K562 (cell line): ENCODE measurements at regions not wholly inside any gene's neighbourhood (a gene's known extent, or its start where the extent isn't known, plus 50 kb on each side); places are given as distances from the start of the nearest gene placed in this dataset.

Source experiments
- ATAC-seq: fragments of 200-7000 bp; cut with Tn5 transposase; 3 replicates; pipeline ENCODE4 v1.9.1; 2020; ENCODE audit warnings: moderate library complexity
- BruUV-seq: library from RNA; stranded (reverse); fragments of 400-500 nt; replicated peaks from 2 replicates; lab custom pipeline; 2021; lab: Mats Ljungman, UMichigan
- CTCF ChIA-PET: fragments of 300-600 bp; formaldehyde crosslinking; extraction: SDS; loops from one replicate; lab custom pipeline; 2021; ENCODE audit warnings: low intra/inter-chr PET ratio; lab: Yijun Ruan, JAX
- POLR2A ChIA-PET: fragments of 300-600, 350-650 bp; sonication (Branson Sonifier 250); formaldehyde crosslinking; extraction: SDS; loops from one replicate; lab custom pipeline; 2021; ENCODE audit warnings: antibody characterized with exemption, inconsistent platforms; lab: Yijun Ruan, JAX
- DNase-seq, 4 experiments: peaks; one replicate each; pipeline versions ENCODE4 v3.0.0 to v3.0.0-alpha.2; 2011 to 2018; ENCODE audit warnings: low spot score in 3 of 4, mixed read lengths in 3 of 4; ENCODE audit errors: extremely low read depth in 1 of 4
- FAIRE-seq: peaks from 2 replicates; lab custom pipeline; 2011; peaks lifted over from hg19 to GRCh38; lab: Jason Lieb, UNC
- H2AFZ ChIP-seq: 2 replicates; pipeline ENCODE4 v1.6.0; 2011; ENCODE audit warnings: low read depth, low read length, control low read depth, inconsistent platforms
- H3K27ac ChIP-seq: fragments of 200-600 bp; 3 replicates; pipeline ENCODE4 v1.8.0; 2011; ENCODE audit warnings: low read depth, mild to moderate bottlenecking, control low read depth, inconsistent platforms, low read length, moderate library complexity, mixed read lengths; ENCODE audit errors: extremely low read depth
- H3K27me3 ChIP-seq, 2 experiments: fragments of 300-600 bp in 1 of 2; 2 replicates in 1 of 2; 3 replicates in 1 of 2; pipeline versions ENCODE4 v1.6.0 to v1.8.0; 2011; ENCODE audit warnings: inconsistent platforms in 2 of 2, low read length in 2 of 2, mild to moderate bottlenecking in 1 of 2, mixed read lengths in 1 of 2, moderate library complexity in 1 of 2; ENCODE audit not compliant: control insufficient read depth in 2 of 2, insufficient read depth in 2 of 2
- H3K36me3 ChIP-seq: fragments of 300-600 bp; 3 replicates; pipeline ENCODE4 v1.8.0; 2011; ENCODE audit warnings: mild to moderate bottlenecking, low read length, inconsistent platforms; ENCODE audit not compliant: control insufficient read depth, insufficient read depth
- H3K4me1 ChIP-seq, 2 experiments: fragments of 200-600 bp in 1 of 2; replicated peaks in 1 of 2; 2 replicates in 1 of 2; 3 replicates in 1 of 2; pipeline versions ENCODE4 v1.5.1 to v1.8.0; 2011; ENCODE audit warnings: inconsistent platforms in 2 of 2, low read length in 2 of 2, mild to moderate bottlenecking in 1 of 2, mixed read lengths in 1 of 2, moderate library complexity in 1 of 2; ENCODE audit not compliant: control insufficient read depth in 2 of 2, insufficient read depth in 2 of 2
- H3K4me2 ChIP-seq: 2 replicates; pipeline ENCODE4 v1.6.1; 2011; ENCODE audit warnings: low read length, control low read depth, inconsistent platforms, mixed read lengths; ENCODE audit not compliant: insufficient read depth
- H3K4me3 ChIP-seq: fragments of 200-600 bp; sonication (generic), shearing (Covaris generic); 2 replicates; pipeline ENCODE4 v1.5.1; 2016; ENCODE audit warnings: control low read depth, inconsistent platforms
- H3K79me2 ChIP-seq: fragments of 200-600 bp; 3 replicates; pipeline ENCODE4 v1.8.0; 2011; ENCODE audit warnings: low read length, inconsistent platforms; ENCODE audit not compliant: control insufficient read depth, insufficient read depth
- H3K9ac ChIP-seq, 2 experiments: 2 replicates each; pipeline versions ENCODE4 v1.6.0 to v1.6.1; 2011; ENCODE audit warnings: low read depth in 2 of 2, low read length in 2 of 2, control low read depth in 1 of 2, inconsistent platforms in 1 of 2, mild to moderate bottlenecking in 1 of 2, mixed read lengths in 1 of 2; ENCODE audit not compliant: insufficient read depth in 1 of 2
- H3K9me1 ChIP-seq: one replicate; pipeline ENCODE4 v1.6.0; 2011; ENCODE audit warnings: inconsistent platforms, mild to moderate bottlenecking, low read length, moderate library complexity; ENCODE audit not compliant: control insufficient read depth, insufficient read depth
- H3K9me3 ChIP-seq: replicated peaks from 2 replicates; pipeline ENCODE4 v1.5.1; 2011; ENCODE audit warnings: low read depth, low read length, inconsistent platforms; ENCODE audit not compliant: control insufficient read depth, insufficient read depth
- H4K20me1 ChIP-seq: replicated peaks from 2 replicates; pipeline ENCODE4 v1.6.1; 2011; ENCODE audit warnings: low read length, inconsistent platforms, mixed read lengths; ENCODE audit not compliant: control insufficient read depth, insufficient read depth
- ARID1B ChIP-seq: fragments of 450-650 bp; IDR thresholded peaks from 2 replicates; pipeline ENCODE4 v1.6.1; 2016; ENCODE audit warnings: antibody characterized with exemption, mild to moderate bottlenecking, inconsistent platforms
- ARNT ChIP-seq, 2 experiments: fragments of 450-650 bp; IDR thresholded peaks; 2 replicates each; pipeline ENCODE4 v1.6.1; 2016; ENCODE audit warnings: mild to moderate bottlenecking in 1 of 2
- C11orf30 ChIP-seq: fragments of 450-650 bp; IDR thresholded peaks from 2 replicates; pipeline ENCODE4 v1.6.1; 2016; ENCODE audit warnings: low read depth, mild to moderate bottlenecking
- CC2D1A ChIP-seq: fragments of 450-650 bp; IDR thresholded peaks from 2 replicates; pipeline ENCODE4 v1.6.1; 2017; ENCODE audit warnings: mild to moderate bottlenecking
- FOXM1 ChIP-seq, 2 experiments: fragments of 450-650 bp in 1 of 2; sonication (generic) in 1 of 2; formaldehyde crosslinking in 1 of 2; IDR thresholded peaks; 2 replicates each; pipeline versions ENCODE4 v1.6.1 to v1.9.0; 2017 to 2022; ENCODE audit warnings: low read depth in 2 of 2, mild to moderate bottlenecking in 2 of 2, missing genetic modification reagents in 1 of 2, moderate library complexity in 1 of 2
- FUS ChIP-seq: fragments of 200-400 bp; formaldehyde crosslinking; optimal IDR thresholded peaks from 2 replicates; pipeline ENCODE3; 2017; ENCODE audit warnings: low read depth, low read length
- GABPB1 ChIP-seq: sonication (generic); formaldehyde crosslinking; IDR thresholded peaks from 2 replicates; pipeline ENCODE4 v1.8.0; 2022; ENCODE audit warnings: mild to moderate bottlenecking, missing genetic modification reagents
- ILF3 ChIP-seq: fragments of 450-650 bp; IDR thresholded peaks from 2 replicates; pipeline ENCODE4 v1.6.1; 2018; ENCODE audit warnings: antibody characterized with exemption, mild to moderate bottlenecking, moderate library complexity, borderline replicate concordance
- NELFE ChIP-seq: IDR thresholded peaks from 2 replicates; pipeline ENCODE4 v1.6.1; 2011; ENCODE audit warnings: mild to moderate bottlenecking; ENCODE audit not compliant: insufficient read depth, insufficient read length
- ZC3H8 ChIP-seq: fragments of 450-650 bp; IDR thresholded peaks from 2 replicates; pipeline ENCODE4 v1.6.1; 2017
- ZNF212 ChIP-seq: fragments of 450-650 bp; formaldehyde crosslinking; IDR thresholded peaks from 2 replicates; pipeline ENCODE4 v1.4.0; 2020; ENCODE audit warnings: mild to moderate bottlenecking
- ZNF561 ChIP-seq: fragments of 450-650 bp; formaldehyde crosslinking; conservative IDR thresholded peaks from 2 replicates; pipeline ENCODE4 v1.4.0; 2020; ENCODE audit warnings: mild to moderate bottlenecking, moderate library complexity
- whole genome bisulfite sequencing: fragments of 100-300 bp; shearing (Covaris generic); methylation state at CpG from one replicate; pipeline ENCODE4 v1.1.6; 2016; ENCODE audit warnings: low coverage, mixed read lengths; ENCODE audit not compliant: insufficient coverage; ENCODE audit errors: missing lambda C conversion rate; 5-methylcytosine and 5-hydroxymethylcytosine counted together
- in situ Hi-C: fragments of 300-500 bp; cut with MboI; formaldehyde crosslinking; loops from 4 replicates; pipeline ENCODE4 v1.15.0; 2018; ENCODE audit warnings: inconsistent platforms, mixed read lengths
- intact Hi-C: fragments of 100-400 bp; cut with micrococcal nuclease; formaldehyde crosslinking; loops from 2 replicates; pipeline ENCODE4 v1.14.2; 2022
- TF ChIP-seq, protein P1 (sequence below), 2 experiments: IDR thresholded peaks in 1 of 2; conservative IDR thresholded peaks in 1 of 2; 2 replicates each; pipeline ENCODE4 v1.6.1; 2016; ENCODE audit warnings: low read depth in 2 of 2, mild to moderate bottlenecking in 1 of 2, missing compliant biosample characterization in 1 of 2, missing genetic modification characterization in 1 of 2, moderate library complexity in 1 of 2
- TF ChIP-seq, protein P2 (sequence below): sonication (generic); formaldehyde crosslinking; IDR thresholded peaks from 2 replicates; pipeline ENCODE4 v1.5.0; 2020; ENCODE audit warnings: missing genetic modification reagents

DNA sequence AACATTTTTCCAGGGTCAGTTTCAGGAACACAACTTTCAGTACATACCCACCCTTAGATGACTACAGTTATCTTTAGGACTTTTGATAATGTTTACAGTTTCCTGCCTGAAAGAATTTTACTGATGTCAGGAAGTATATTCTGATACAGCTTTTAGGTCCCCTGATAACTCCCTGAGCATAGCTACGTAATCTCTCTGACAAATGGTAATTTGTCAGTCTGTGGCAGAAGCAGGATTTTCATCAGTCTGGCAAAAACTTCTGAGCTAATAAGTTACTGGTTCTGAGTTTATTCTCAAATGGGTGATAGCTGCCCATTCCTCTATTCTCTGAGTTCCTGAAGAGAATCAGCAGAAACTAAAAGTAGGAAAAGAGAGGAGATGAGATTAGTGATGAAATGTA is 270.1 kb upstream of the MTPN start (continued):
- TF ChIP-seq C11orf30 = 0 out of 2 replicates have a peak, but pooled peaks have one; percentile 7
- no peak for TF ChIP-seq ILF3
- TF ChIP-seq, protein P1, sequence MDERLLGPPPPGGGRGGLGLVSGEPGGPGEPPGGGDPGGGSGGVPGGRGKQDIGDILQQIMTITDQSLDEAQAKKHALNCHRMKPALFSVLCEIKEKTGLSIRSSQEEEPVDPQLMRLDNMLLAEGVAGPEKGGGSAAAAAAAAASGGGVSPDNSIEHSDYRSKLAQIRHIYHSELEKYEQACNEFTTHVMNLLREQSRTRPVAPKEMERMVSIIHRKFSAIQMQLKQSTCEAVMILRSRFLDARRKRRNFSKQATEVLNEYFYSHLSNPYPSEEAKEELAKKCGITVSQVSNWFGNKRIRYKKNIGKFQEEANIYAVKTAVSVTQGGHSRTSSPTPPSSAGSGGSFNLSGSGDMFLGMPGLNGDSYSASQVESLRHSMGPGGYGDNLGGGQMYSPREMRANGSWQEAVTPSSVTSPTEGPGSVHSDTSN (CRISPR knock-in tag; IDR thresholded peaks at IDR 0.05; ENCODE audit: low read depth) = no peak
- TF ChIP-seq, protein P1 (tag; conservative IDR thresholded peaks at IDR 0.05; ENCODE audit: low read depth) = peak; percentile 66
- no peak for TF ChIP-seq ARID1B
- TF ChIP-seq ARNT (IDR thresholded peaks at IDR 0.05) = 0 out of 4 replicates have a peak, but pooled peaks of 1 of the 2 experiments have one; percentile 21

DNA sequence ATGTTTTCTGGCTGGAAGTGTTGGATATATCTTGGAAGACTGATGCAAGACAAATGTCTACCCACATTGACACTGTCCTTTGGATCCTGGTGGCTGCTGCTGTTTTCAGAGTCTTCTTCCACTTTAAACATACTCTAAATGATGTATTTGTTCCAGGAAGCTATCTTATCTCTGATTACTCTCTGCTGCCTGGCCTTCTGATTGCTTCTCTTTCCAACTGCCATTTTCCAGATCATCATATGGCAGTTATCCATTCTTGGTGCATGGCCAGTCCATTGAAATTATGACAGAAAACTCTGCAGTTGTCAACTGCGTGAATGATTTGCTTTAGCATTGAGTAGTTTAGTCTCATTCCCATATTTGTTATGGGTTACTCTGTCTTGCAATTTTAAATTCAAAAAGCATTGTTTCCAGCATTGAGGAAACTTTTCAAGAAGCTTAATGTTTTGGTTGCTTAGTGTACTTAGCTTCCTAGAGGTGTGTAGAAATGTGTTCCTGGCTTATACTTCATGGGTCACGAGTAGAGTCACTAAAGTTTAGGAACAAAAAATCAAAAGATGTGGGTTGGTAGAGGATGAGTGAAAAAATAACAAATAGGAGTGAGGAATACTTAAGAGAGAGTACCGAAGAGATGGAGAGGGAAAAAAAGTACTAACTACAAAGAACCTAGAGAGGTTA is 268.3 kb upstream of the MTPN start:
- Histone ChIP-seq H3K27me3 (no peaks in the 10 kb centered on the region), H4K20me1 (no peaks in the 10 kb centered on the region), H3K36me3 (peaks cover 14% of the 10 kb centered on the region; the same call in 1 of the 3 replicates), H3K4me1 (peaks cover 15 to 39% of the 10 kb centered on the region in 2 experiments), H3K9ac (no peak overlapping the region), H3K9me3 (no peaks in the 10 kb centered on the region), H3K27ac (peak overlapping the region; percentile 75), H2AFZ (peak overlapping the region; percentile 35), H3K4me2 (peak overlapping the region; percentile 13; the same call in 1 of the 2 replicates), H3K9me1 (no peaks in the 10 kb centered on the region), H3K4me3 (no peak overlapping the region), H3K79me2 (no peaks in the 10 kb centered on the region)
- peak; percentile 69 for FAIRE-seq
- intact Hi-C loops (loop anchor here (5.0 kb wide), 1 partner anchor 213 kb away; no protein-coding TSS in a partner anchor), in situ Hi-C loops (no loop called here)
- peak; percentile 75 for ATAC-seq
- DNase-seq = peak in 2 of 4 experiments; percentile 29 to 76
- no TSS peak for BruUV-seq
- POLR2A ChIA-PET = interaction anchor here (0.7 to 0.8 kb wide), 2 partner anchors 11 to 14 kb away, joined by 3 read pairs; no protein-coding TSS in a partner anchor
- CTCF ChIA-PET = no interaction called here
- 13% methylated on average over 3 of the region's 3 CpGs for WGBS
- TF ChIP-seq FUS (no peak), GABPB1 (CRISPR knock-in tag) (no peak), FOXM1 (IDR thresholded peaks at IDR 0.05; ENCODE audit: low read depth) (peak; percentile 86), FOXM1 (CRISPR knock-in tag; IDR thresholded peaks at IDR 0.05; ENCODE audit: low read depth) (no peak), CC2D1A (peak; percentile 76; the same call in 1 of the 2 replicates), NELFE (no peak), ZC3H8 (no peak), ZNF561 (CRISPR knock-in tag) (no peak), ZNF212 (no peak)
- TF ChIP-seq, protein P1 (CRISPR knock-in tag; IDR thresholded peaks at IDR 0.05; ENCODE audit: low read depth) = no peak
- TF ChIP-seq, protein P1 (tag; conservative IDR thresholded peaks at IDR 0.05; ENCODE audit: low read depth) = peak; percentile 85
- TF ChIP-seq, protein P2, sequence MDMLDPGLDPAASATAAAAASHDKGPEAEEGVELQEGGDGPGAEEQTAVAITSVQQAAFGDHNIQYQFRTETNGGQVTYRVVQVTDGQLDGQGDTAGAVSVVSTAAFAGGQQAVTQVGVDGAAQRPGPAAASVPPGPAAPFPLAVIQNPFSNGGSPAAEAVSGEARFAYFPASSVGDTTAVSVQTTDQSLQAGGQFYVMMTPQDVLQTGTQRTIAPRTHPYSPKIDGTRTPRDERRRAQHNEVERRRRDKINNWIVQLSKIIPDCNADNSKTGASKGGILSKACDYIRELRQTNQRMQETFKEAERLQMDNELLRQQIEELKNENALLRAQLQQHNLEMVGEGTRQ (CRISPR knock-in tag) = no peak
